Endodermal cell (in vitro differentiated cells): ENCODE measurements at regions not wholly inside any gene's neighbourhood (a gene's known extent, or its start where the extent isn't known, plus 50 kb on each side); places are given as distances from the start of the nearest gene placed in this dataset.

Experiments used
- DNase-seq: peaks from one replicate; pipeline ENCODE4 v3.0.0-alpha.2; 2017
- H3K27ac ChIP-seq: 2 replicates; pipeline ENCODE4 v1.5.1; 2013; ENCODE audit warnings: mild to moderate bottlenecking, low read depth, low read length, moderate library complexity
- H3K27me3 ChIP-seq: 2 replicates; pipeline ENCODE4 v1.6.1; 2013; ENCODE audit warnings: mild to moderate bottlenecking, low read length, moderate library complexity; ENCODE audit not compliant: insufficient read depth, control insufficient read depth, poor library complexity, severe bottlenecking
- H3K36me3 ChIP-seq: 2 replicates; pipeline ENCODE4 v1.7.0; 2013; ENCODE audit warnings: mild to moderate bottlenecking, low read length, moderate library complexity; ENCODE audit not compliant: control insufficient read depth, insufficient read depth
- H3K4me1 ChIP-seq: one replicate; pipeline ENCODE4 v1.7.0; 2013; ENCODE audit warnings: low read length; ENCODE audit not compliant: control insufficient read depth, insufficient read depth
- H3K4me3 ChIP-seq: 2 replicates; pipeline ENCODE4 v1.5.1; 2013; ENCODE audit warnings: mild to moderate bottlenecking, low read length, moderate library complexity
- H3K9ac ChIP-seq: 2 replicates; pipeline ENCODE4 v1.6.1; 2013; ENCODE audit warnings: mild to moderate bottlenecking, low read length, moderate library complexity; ENCODE audit not compliant: poor library complexity, severe bottlenecking; ENCODE audit errors: extremely low read depth
- H3K9me3 ChIP-seq: 2 replicates; pipeline ENCODE4 v1.6.1; 2013; ENCODE audit warnings: mild to moderate bottlenecking, low read length, moderate library complexity; ENCODE audit not compliant: control insufficient read depth
- H3K27ac Mint-ChIP-seq: 2 replicates; pipeline ENCODE4 v1.8.0; 2020; ENCODE audit warnings: mixed read lengths
- H3K27me3 Mint-ChIP-seq: 2 replicates; pipeline ENCODE4 v1.8.0; 2021; ENCODE audit warnings: mild to moderate bottlenecking, mixed read lengths; ENCODE audit not compliant: insufficient read depth
- H3K36me3 Mint-ChIP-seq: 2 replicates; pipeline ENCODE4 v1.8.0; 2020; ENCODE audit warnings: low read depth, mixed read lengths
- H3K4me1 Mint-ChIP-seq: 2 replicates; pipeline ENCODE4 v1.8.0; 2020; ENCODE audit warnings: mixed read lengths
- H3K4me3 Mint-ChIP-seq: 2 replicates; pipeline ENCODE4 v1.8.0; 2020; ENCODE audit warnings: mild to moderate bottlenecking, moderate library complexity, mixed read lengths
- H3K9me3 Mint-ChIP-seq: 2 replicates; pipeline ENCODE4 v1.8.0; 2020; ENCODE audit warnings: mild to moderate bottlenecking, mixed read lengths
- CTCF ChIP-seq: fragments of 200-600 bp; sonication (generic); conservative IDR thresholded peaks from 2 replicates; pipeline ENCODE4 v1.5.0; 2021; ENCODE audit warnings: antibody characterized with exemption, mild to moderate bottlenecking
- WGBS, 2 experiments: methylation state at CpG; one replicate each; pipeline versions ENCODE4 v1.1.5 to v1.1.7; 2013; ENCODE audit warnings: missing lambda C conversion rate in 2 of 2, mixed read lengths in 1 of 2; ENCODE audit not compliant: insufficient coverage in 1 of 2, insufficient read length in 1 of 2; 5-methylcytosine and 5-hydroxymethylcytosine counted together

- Mint-ChIP-seq H3K4me3 (no peak overlapping the region), H3K9me3 (no peaks in the 10 kb centered on the region), H3K36me3 (no peaks in the 10 kb centered on the region), H3K27ac (no peak overlapping the region), H3K27me3 (no peaks in the 10 kb centered on the region), H3K4me1 (peaks cover 2% of the 10 kb centered on the region)
- WGBS, 2 experiments: 92 to 99% methylated on average over 16 to 24 of the region's 24 CpGs
- no peak for TF ChIP-seq CTCF
- peak; percentile 29 for DNase-seq
- H3K27ac ChIP-seq: no peak overlapping the region
- no peaks in the 10 kb centered on the region for H3K4me1 ChIP-seq
- H3K27me3 ChIP-seq: no peaks in the 10 kb centered on the region
- no peak overlapping the region for H3K9ac ChIP-seq
- H3K4me3 ChIP-seq: no peak overlapping the region
- no peaks in the 10 kb centered on the region for H3K36me3 ChIP-seq
- no peaks in the 10 kb centered on the region for H3K9me3 ChIP-seq
Measured at GRCh38 chr2:129912066-129912820, 67.2 kb upstream of the RAB6C start.

GRCh38 chr2:129912871-129913694 lies 66.4 kb upstream of the RAB6C start:
- TF ChIP-seq CTCF: no peak
- Histone ChIP-seq H3K27me3 (no peaks in the 10 kb centered on the region), H3K9me3 (peaks cover 3% of the 10 kb centered on the region), H3K4me1 (no peaks in the 10 kb centered on the region), H3K9ac (no peak overlapping the region), H3K4me3 (no peak overlapping the region), H3K36me3 (no peaks in the 10 kb centered on the region), H3K27ac (no peak overlapping the region)
- Mint-ChIP-seq H3K27ac (no peak overlapping the region), H3K27me3 (peaks cover 2% of the 10 kb centered on the region), H3K36me3 (no peaks in the 10 kb centered on the region), H3K4me3 (no peak overlapping the region), H3K4me1 (peaks cover 2% of the 10 kb centered on the region), H3K9me3 (peaks cover 3% of the 10 kb centered on the region)
- WGBS, 2 experiments: 88 to 94% methylated on average over 15 to 17 of the region's 17 CpGs
- DNase-seq: peak; percentile 32

- no peak overlapping the region for H3K4me3 Mint-ChIP-seq
- Histone ChIP-seq H3K9ac (no peak overlapping the region), H3K27ac (no peak overlapping the region), H3K36me3 (no peaks in the 10 kb centered on the region), H3K4me1 (no peaks in the 10 kb centered on the region), H3K27me3 (no peaks in the 10 kb centered on the region), H3K4me3 (no peak overlapping the region), H3K9me3 (peaks cover 11% of the 10 kb centered on the region)
- peaks cover 8% of the 10 kb centered on the region for H3K9me3 Mint-ChIP-seq
- WGBS, 2 experiments: 91 to 92% methylated on average over 7 to 11 of the region's 11 CpGs
- TF ChIP-seq CTCF: no peak
- peaks cover 2% of the 10 kb centered on the region for H3K4me1 Mint-ChIP-seq
- peak; percentile 31 for DNase-seq
- peak overlapping the region; percentile 53 for H3K27ac Mint-ChIP-seq
- H3K36me3 Mint-ChIP-seq: no peaks in the 10 kb centered on the region
- peaks cover 5% of the 10 kb centered on the region for H3K27me3 Mint-ChIP-seq
Measured at GRCh38 chr2:129913695-129914495, 65.6 kb upstream of the RAB6C start.
